GM23248 (cell line): ENCODE measurements at regions not wholly inside any gene's neighbourhood (a gene's known extent, or its start where the extent isn't known, plus 50 kb on each side); places are given as distances from the start of the nearest gene placed in this dataset.

Source experiments
- DNase-seq: peaks from one replicate; pipeline ENCODE4 v3.0.0-alpha.2; 2015
- H2AFZ ChIP-seq: fragments of 200-600 bp; sonication (generic); 2 replicates; pipeline ENCODE4 v1.6.1; 2016; ENCODE audit warnings: antibody characterized with exemption
- H3F3A ChIP-seq: fragments of 200-600 bp; sonication (generic); 2 replicates; pipeline ENCODE4 v1.6.1; 2016; ENCODE audit warnings: mild to moderate bottlenecking, antibody characterized with exemption, mixed run types; ENCODE audit not compliant: insufficient read depth
- H3K27ac ChIP-seq: fragments of 200-600 bp; sonication (generic); 2 replicates; pipeline ENCODE4 v1.5.1; 2016; ENCODE audit warnings: mild to moderate bottlenecking
- H3K27me3 ChIP-seq: fragments of 200-600 bp; sonication (generic); replicated peaks from 2 replicates; pipeline ENCODE4 v1.6.1; 2016; ENCODE audit warnings: mild to moderate bottlenecking; ENCODE audit not compliant: insufficient read depth
- H3K36me3 ChIP-seq: fragments of 200-600 bp; sonication (generic); 2 replicates; pipeline ENCODE4 v1.6.1; 2016; ENCODE audit warnings: low read depth, mild to moderate bottlenecking
- H3K4me1 ChIP-seq: fragments of 200-600 bp; sonication (generic); 2 replicates; pipeline ENCODE4 v1.6.1; 2016; ENCODE audit warnings: mild to moderate bottlenecking; ENCODE audit not compliant: insufficient read depth
- H3K4me2 ChIP-seq: fragments of 200-600 bp; sonication (generic); one replicate; pipeline ENCODE4 v1.6.1; 2016; ENCODE audit warnings: mild to moderate bottlenecking; ENCODE audit not compliant: unreplicated experiment
- H3K4me3 ChIP-seq: fragments of 200-600 bp; sonication (generic); 2 replicates; pipeline ENCODE4 v1.5.1; 2016; ENCODE audit warnings: mild to moderate bottlenecking
- H3K79me2 ChIP-seq: fragments of 200-600 bp; sonication (generic); 2 replicates; pipeline ENCODE4 v1.6.1; 2016; ENCODE audit warnings: mild to moderate bottlenecking; ENCODE audit not compliant: insufficient read depth
- H3K9ac ChIP-seq: fragments of 200-600 bp; sonication (generic); 2 replicates; pipeline ENCODE4 v1.6.1; 2016; ENCODE audit warnings: mild to moderate bottlenecking
- H3K9me2 ChIP-seq: fragments of 200-600 bp; sonication (generic); 2 replicates; pipeline ENCODE4 v1.6.1; 2016; ENCODE audit warnings: mixed run types, mild to moderate bottlenecking, moderate library complexity; ENCODE audit not compliant: insufficient read depth
- H3K9me3 ChIP-seq: fragments of 200-600 bp; sonication (generic); one replicate; pipeline ENCODE4 v1.6.1; 2017; ENCODE audit warnings: low read depth
- H4K20me1 ChIP-seq: fragments of 200-600 bp; sonication (generic); 2 replicates; pipeline ENCODE4 v1.6.0; 2016; ENCODE audit not compliant: insufficient read depth
- EZH2 ChIP-seq: fragments of 200-600 bp; sonication (generic); IDR thresholded peaks from 2 replicates; pipeline ENCODE4 v1.6.1; 2018; ENCODE audit warnings: antibody characterized with exemption, mild to moderate bottlenecking; ENCODE audit not compliant: insufficient read depth, poor library complexity, severe bottlenecking
- EZH2phosphoT487 ChIP-seq: fragments of 200-600 bp; sonication (generic); IDR thresholded peaks from 2 replicates; pipeline ENCODE4 v1.6.1; 2018; ENCODE audit warnings: antibody characterized with exemption, moderate library complexity, mild to moderate bottlenecking, low read depth; ENCODE audit not compliant: insufficient read depth
- WGBS, 2 experiments: methylation state at CpG; one replicate each; pipeline ENCODE4 v1.1.6; 2015 to 2017; ENCODE audit warnings: low lambda C conversion rate in 2 of 2, low coverage in 1 of 2; ENCODE audit errors: missing lambda C conversion rate in 2 of 2; 5-methylcytosine and 5-hydroxymethylcytosine counted together
- in situ Hi-C: fragments of 300-500 bp; cut with MboI; formaldehyde crosslinking; loops from 2 replicates; pipeline ENCODE4 v1.15.0; 2020

- Histone ChIP-seq H3K9me3 (no peaks in the 10 kb centered on the region), H3K4me1 (no peaks in the 10 kb centered on the region), H2AFZ (no peak overlapping the region), H3K36me3 (no peaks in the 10 kb centered on the region), H3F3A (no peaks in the 10 kb centered on the region), H3K27me3 (no peaks in the 10 kb centered on the region), H3K4me2 (no peak overlapping the region), H3K9ac (no peak overlapping the region), H3K27ac (no peak overlapping the region), H3K4me3 (no peak overlapping the region), H4K20me1 (no peaks in the 10 kb centered on the region), H3K79me2 (no peaks in the 10 kb centered on the region), H3K9me2 (no peaks in the 10 kb centered on the region)
- no peak for DNase-seq
- in situ Hi-C loops, result no loop called here
- TF ChIP-seq EZH2 (no peak), EZH2phosphoT487 (no peak)
- 55 to 71% methylated on average over 3 of the region's 3 CpGs for WGBS, 2 experiments
Observed at GRCh38 chr12:45622210-45622937, 107.1 kb upstream of the ARID2 start.

- H3K9me2 ChIP-seq, result no peaks in the 10 kb centered on the region
- H4K20me1 ChIP-seq, result no peaks in the 10 kb centered on the region
- no peak overlapping the region for H2AFZ ChIP-seq
- H3K9me3 ChIP-seq, result no peaks in the 10 kb centered on the region
- no peaks in the 10 kb centered on the region for H3K27me3 ChIP-seq
- no peaks in the 10 kb centered on the region for H3K79me2 ChIP-seq
- no peak overlapping the region for H3K27ac ChIP-seq
- in situ Hi-C loops, result no loop called here
- H3K9ac ChIP-seq, result no peak overlapping the region
- no peaks in the 10 kb centered on the region for H3F3A ChIP-seq
- H3K4me3 ChIP-seq, result no peak overlapping the region
- H3K4me2 ChIP-seq, result no peak overlapping the region
- H3K36me3 ChIP-seq, result no peaks in the 10 kb centered on the region
- DNase-seq, result no peak
- WGBS, 2 experiments, result 67 to 70% methylated on average over 5 of the region's 5 CpGs
- H3K4me1 ChIP-seq, result no peaks in the 10 kb centered on the region
- no peak for TF ChIP-seq EZH2
- TF ChIP-seq EZH2phosphoT487, result no peak
Observed at GRCh38 chr12:45623221-45623620, 106.3 kb upstream of the ARID2 start.

- H3K79me2 ChIP-seq, result no peaks in the 10 kb centered on the region
- H3K36me3 ChIP-seq, result no peaks in the 10 kb centered on the region
- H4K20me1 ChIP-seq, result no peaks in the 10 kb centered on the region
- no peak overlapping the region for H2AFZ ChIP-seq
- TF ChIP-seq EZH2phosphoT487 (no peak), EZH2 (no peak)
- no peaks in the 10 kb centered on the region for H3K4me1 ChIP-seq
- DNase-seq, result no peak
- no peak overlapping the region for H3K4me3 ChIP-seq
- H3F3A ChIP-seq, result no peaks in the 10 kb centered on the region
- in situ Hi-C loops, result no loop called here
- no peaks in the 10 kb centered on the region for H3K9me3 ChIP-seq
- no peaks in the 10 kb centered on the region for H3K27me3 ChIP-seq
- no peak overlapping the region for H3K4me2 ChIP-seq
- no peak overlapping the region for H3K27ac ChIP-seq
- no peak overlapping the region for H3K9ac ChIP-seq
- WGBS, 2 experiments, result 36 to 37% methylated on average over 2 of the region's 2 CpGs
- no peaks in the 10 kb centered on the region for H3K9me2 ChIP-seq
Observed at GRCh38 chr12:45623940-45624339, 105.6 kb upstream of the ARID2 start.

- no peak overlapping the region for H3K9ac ChIP-seq
- H2AFZ ChIP-seq, result no peak overlapping the region; the same call in 1 of the 2 replicates
- DNase-seq, result no peak
- H3F3A ChIP-seq, result no peaks in the 10 kb centered on the region
- no peak overlapping the region for H3K27ac ChIP-seq
- no peaks in the 10 kb centered on the region for H3K79me2 ChIP-seq
- H3K9me3 ChIP-seq, result no peaks in the 10 kb centered on the region
- no peaks in the 10 kb centered on the region for H4K20me1 ChIP-seq
- no peaks in the 10 kb centered on the region for H3K36me3 ChIP-seq
- no peak overlapping the region for H3K4me2 ChIP-seq
- no peaks in the 10 kb centered on the region for H3K9me2 ChIP-seq
- TF ChIP-seq EZH2, result no peak
- in situ Hi-C loops, result no loop called here
- no peak overlapping the region for H3K4me3 ChIP-seq
- WGBS, 2 experiments, result 80 to 83% methylated on average over 2 of the region's 2 CpGs
- H3K27me3 ChIP-seq, result no peaks in the 10 kb centered on the region; the same call in 1 of the 2 replicates
- H3K4me1 ChIP-seq, result no peaks in the 10 kb centered on the region
Observed at GRCh38 chr12:45626965-45627364, 102.5 kb upstream of the ARID2 start.
